HEK293 (cell line): ENCODE measurements at regions not wholly inside any gene's neighbourhood (a gene's known extent, or its start where the extent isn't known, plus 50 kb on each side); places are given as distances from the start of the nearest gene placed in this dataset.
"Not testable (repeated sequence)": the region's sequence is repeated elsewhere in the genome, so short reads cannot be mapped to it uniquely, and the experiment has no call there.

Experiments
- CTCF ChIA-PET: fragments of 350-600 bp; formaldehyde crosslinking; extraction: SDS; loops from one replicate; lab custom pipeline; 2021; ENCODE audit warnings: antibody characterized with exemption; lab: Yijun Ruan, JAX
- POLR2A ChIA-PET: fragments of 300-600 bp; formaldehyde crosslinking; extraction: SDS; loops from one replicate; lab custom pipeline; 2020; ENCODE audit warnings: antibody characterized with exemption, inconsistent platforms; lab: Yijun Ruan, JAX
- H3K27ac ChIP-seq: fragments of 200-500 bp; sonication (Bioruptor generic); 2 replicates; pipeline ENCODE4 v1.5.1; 2014; ENCODE audit warnings: low read depth, low read length, control low read depth, inconsistent platforms; ENCODE audit errors: extremely low read depth
- H3K36me3 ChIP-seq, 2 experiments: fragments of 200-500 bp in 1 of 2; sonication (Bioruptor generic) in 1 of 2; 1 replicate in 1 of 2; 2 replicates in 1 of 2; pipeline ENCODE4 v1.5.1; 2014 to 2017; ENCODE audit warnings: inconsistent platforms in 2 of 2, low read length in 2 of 2; ENCODE audit not compliant: control insufficient read depth in 2 of 2, insufficient read depth in 1 of 2
- H3K4me1 ChIP-seq: fragments of 200-500 bp; sonication (Bioruptor generic); 2 replicates; pipeline ENCODE4 v1.5.1; 2014; ENCODE audit warnings: mild to moderate bottlenecking, low read length, inconsistent platforms; ENCODE audit not compliant: control insufficient read depth, insufficient read depth
- H3K4me3 ChIP-seq: 2 replicates; pipeline ENCODE4 v1.5.1; 2011; ENCODE audit warnings: low read depth, mild to moderate bottlenecking, control low read depth, low read length, moderate library complexity
- H3K9me3 ChIP-seq: fragments of 200-500 bp; sonication (Bioruptor generic); 2 replicates; pipeline ENCODE4 v1.5.1; 2014; ENCODE audit warnings: low read depth, low read length, inconsistent platforms; ENCODE audit not compliant: control insufficient read depth, insufficient read depth
- GFI1B ChIP-seq: fragments of 450-650 bp; formaldehyde crosslinking; IDR thresholded peaks from 2 replicates; pipeline ENCODE4 v1.5.1; 2016; ENCODE audit warnings: missing biosample characterization, missing genetic modification characterization
- GLIS1 ChIP-seq: fragments of 450-650 bp; formaldehyde crosslinking; IDR thresholded peaks from 2 replicates; pipeline ENCODE4 v1.5.1; 2016; ENCODE audit warnings: missing biosample characterization, missing genetic modification characterization
- HOXA7 ChIP-seq: sonication (generic); formaldehyde crosslinking; IDR thresholded peaks from 2 replicates; pipeline ENCODE4 v1.8.1; 2022; ENCODE audit warnings: missing genetic modification reagents, borderline replicate concordance
- KLF17 ChIP-seq: fragments of 450-650 bp; formaldehyde crosslinking; IDR thresholded peaks from 2 replicates; pipeline ENCODE4 v1.5.1; 2016; ENCODE audit warnings: missing biosample characterization, missing genetic modification characterization
- MZF1 ChIP-seq: fragments of 450-650 bp; formaldehyde crosslinking; IDR thresholded peaks from 2 replicates; pipeline ENCODE4 v1.5.1; 2017; ENCODE audit warnings: missing biosample characterization, missing genetic modification characterization, borderline replicate concordance
- PRDM2 ChIP-seq: fragments of 450-650 bp; formaldehyde crosslinking; IDR thresholded peaks from 2 replicates; pipeline ENCODE4 v1.5.1; 2016; ENCODE audit warnings: missing biosample characterization, missing genetic modification characterization, borderline replicate concordance
- SCRT2 ChIP-seq: fragments of 450-650 bp; formaldehyde crosslinking; IDR thresholded peaks from 2 replicates; pipeline ENCODE4 v1.5.1; 2016; ENCODE audit warnings: missing biosample characterization, missing genetic modification characterization
- SETDB1 ChIP-seq: IDR thresholded peaks from one replicate; pipeline ENCODE4 v1.6.1; 2017; ENCODE audit warnings: mild to moderate bottlenecking, low read length, moderate library complexity, mixed read lengths; ENCODE audit not compliant: insufficient read length
- ZBTB1 ChIP-seq: fragments of 450-650 bp; formaldehyde crosslinking; IDR thresholded peaks from 2 replicates; pipeline ENCODE4 v1.5.1; 2016; ENCODE audit warnings: missing biosample characterization, missing genetic modification characterization
- ZBTB11 ChIP-seq: fragments of 450-650 bp; formaldehyde crosslinking; conservative IDR thresholded peaks from 2 replicates; pipeline ENCODE4 v1.5.1; 2016; ENCODE audit warnings: low read depth, missing biosample characterization, missing genetic modification characterization
- ZBTB49 ChIP-seq: fragments of 450-650 bp; formaldehyde crosslinking; IDR thresholded peaks from 2 replicates; pipeline ENCODE4 v1.5.1; 2016; ENCODE audit warnings: missing biosample characterization, missing genetic modification characterization, low read depth
- ZNF175 ChIP-seq: fragments of 450-650 bp; formaldehyde crosslinking; IDR thresholded peaks from 2 replicates; pipeline ENCODE4 v1.5.1; 2016; ENCODE audit warnings: missing biosample characterization, missing genetic modification characterization
- ZNF214 ChIP-seq: fragments of 450-650 bp; formaldehyde crosslinking; IDR thresholded peaks from 2 replicates; pipeline ENCODE4 v1.5.1; 2017; ENCODE audit warnings: missing biosample characterization, mild to moderate bottlenecking, missing genetic modification characterization, borderline replicate concordance
- ZNF488 ChIP-seq: fragments of 450-650 bp; formaldehyde crosslinking; IDR thresholded peaks from 2 replicates; pipeline ENCODE4 v1.5.1; 2016; ENCODE audit warnings: missing biosample characterization, missing genetic modification characterization
- ZNF621 ChIP-seq: fragments of 450-650 bp; formaldehyde crosslinking; IDR thresholded peaks from 2 replicates; pipeline ENCODE4 v1.5.1; 2017; ENCODE audit warnings: missing biosample characterization, missing genetic modification characterization
- ZNF785 ChIP-seq: fragments of 450-650 bp; formaldehyde crosslinking; IDR thresholded peaks from 2 replicates; pipeline ENCODE4 v1.5.1; 2016; ENCODE audit warnings: missing biosample characterization, missing genetic modification characterization
- ZNF791 ChIP-seq: fragments of 450-650 bp; formaldehyde crosslinking; IDR thresholded peaks from 2 replicates; pipeline ENCODE4 v1.5.1; 2016; ENCODE audit warnings: missing biosample characterization, missing genetic modification characterization

GRCh38 chr5:161002571-161003074, 150.6 kb upstream of the ATP10B start (continued):
- TF ChIP-seq HOXA7 (CRISPR knock-in tag) (no peak), GLIS1 (tag by site-specific recombination) (no peak), ZBTB1 (tag by site-specific recombination) (no peak), SCRT2 (tag by site-specific recombination) (no peak), ZNF621 (tag by site-specific recombination) (no peak), ZNF214 (tag by site-specific recombination) (no peak), ZNF785 (no peak), ZBTB49 (no peak)

GRCh38 chr5:161001604-161002003, 149.6 kb upstream of the ATP10B start:
- TF ChIP-seq ZNF791 (tag by site-specific recombination) (no peak), GFI1B (no peak), MZF1 (tag by site-specific recombination) (no peak)

GRCh38 chr5:161001142-161001541, 149.1 kb upstream of the ATP10B start:
- CTCF ChIA-PET, H3K27ac ChIP-seq, H3K4me3 ChIP-seq, H3K36me3 ChIP-seq, H3K4me1 ChIP-seq, POLR2A ChIA-PET, H3K9me3 ChIP-seq: not testable (repeated sequence)

More at GRCh38 chr5:161001604-161002003, 149.6 kb upstream of the ATP10B start:
- no peak overlapping the region for H3K4me3 ChIP-seq
- no peaks in the 10 kb centered on the region for H3K4me1 ChIP-seq
- ChIA-PET CTCF (no interaction called here), POLR2A (no interaction called here)
- no peaks in the 10 kb centered on the region for H3K9me3 ChIP-seq
- no peaks in the 10 kb centered on the region for H3K36me3 ChIP-seq
- H3K27ac ChIP-seq = no peak overlapping the region

- Histone ChIP-seq H3K36me3 (no peaks in the 10 kb centered on the region), H3K4me1 (no peaks in the 10 kb centered on the region), H3K4me3 (no peak overlapping the region), H3K9me3 (no peaks in the 10 kb centered on the region), H3K27ac (no peak overlapping the region)
- CTCF ChIA-PET = no interaction called here
- POLR2A ChIA-PET = no interaction called here
- TF ChIP-seq ZNF488 (tag by site-specific recombination) (no peak), SETDB1 (no peak), PRDM2 (tag by site-specific recombination) (no peak), KLF17 (tag by site-specific recombination) (no peak), ZNF175 (no peak), ZBTB11 (no peak)
Observed at GRCh38 chr5:160991205-160991604, 139.2 kb upstream of the ATP10B start.
